ENCODE measurements at regions not wholly inside any gene's neighbourhood (a gene's known extent, or its start where the extent isn't known, plus 50 kb on each side); places are given as distances from the start of the nearest gene placed in this dataset.

DNA sequence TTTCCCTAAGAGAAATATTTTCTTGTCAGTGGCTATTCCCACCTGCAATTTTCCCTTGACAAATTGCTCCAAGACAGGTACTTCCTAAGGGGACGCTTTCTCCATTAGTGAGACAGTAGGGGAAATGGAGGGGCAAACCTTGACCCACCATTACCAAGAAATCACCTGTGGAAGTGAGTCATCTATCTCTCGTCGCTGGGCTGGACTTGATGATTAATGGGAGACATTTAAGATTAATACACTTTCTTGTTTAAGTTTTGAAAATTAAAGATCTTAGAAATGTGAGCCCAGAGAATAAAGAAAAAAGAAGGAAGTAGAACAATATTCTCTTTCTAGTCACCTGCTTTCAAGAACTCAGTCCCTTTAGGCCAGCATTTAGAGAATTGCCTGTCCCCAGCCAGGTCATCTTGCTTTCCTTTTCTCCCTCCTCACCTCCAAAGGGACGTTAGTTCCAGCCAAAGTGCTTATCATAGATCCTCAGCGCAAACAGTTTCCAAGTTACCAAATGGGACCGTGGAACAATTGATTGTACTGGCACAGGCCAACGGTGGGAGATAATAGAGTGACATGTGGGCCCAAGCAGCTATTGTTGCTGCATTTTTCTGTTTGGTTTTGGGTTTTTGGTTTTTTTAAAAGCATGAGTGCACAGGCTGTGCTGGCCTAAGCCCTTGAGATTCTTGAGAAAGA lies 284.4 kb downstream of the ENC1 start:
- no peak for DNase-seq (ENCODE audit: low read depth in 2 of 2, low spot score in 1 of 2)

DNA sequence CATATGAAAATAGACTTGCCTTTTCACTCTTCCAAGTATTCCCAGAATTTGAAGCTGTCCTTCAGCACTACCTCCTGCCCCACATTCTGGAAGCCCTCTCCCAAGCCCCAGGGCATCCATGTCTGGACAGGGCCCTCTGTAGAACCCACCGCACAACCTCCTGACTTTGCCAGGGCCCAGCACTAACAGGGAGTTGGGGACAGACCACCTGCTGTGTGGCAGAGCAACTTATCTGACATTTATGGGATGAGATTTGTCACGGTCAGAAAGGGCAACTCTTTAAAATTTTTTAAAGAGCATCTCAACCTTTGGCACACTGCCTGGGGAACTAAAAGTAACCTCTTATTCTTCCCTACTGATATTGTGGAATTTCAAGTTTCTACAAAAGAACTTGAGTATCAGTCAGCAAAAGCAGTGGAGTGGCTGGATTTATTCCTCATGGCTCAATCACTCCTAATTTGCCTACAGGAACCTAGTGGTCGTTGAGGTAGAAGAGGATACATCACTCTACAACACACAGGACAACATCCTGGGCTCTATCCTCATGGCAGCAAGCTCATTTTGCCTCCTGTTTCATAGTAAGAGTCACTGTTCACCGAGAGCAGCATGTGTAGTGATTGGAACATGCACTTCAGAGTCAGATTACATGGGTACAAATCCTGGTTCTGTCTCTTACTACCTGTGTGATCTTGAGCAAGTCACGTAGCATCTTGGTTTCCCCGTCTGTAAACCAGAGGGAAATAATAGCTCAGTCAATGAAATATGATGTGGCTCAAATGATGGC lies 285.3 kb downstream of the ENC1 start:
- no peak for DNase-seq (ENCODE audit: low read depth in 2 of 2, low spot score in 1 of 2)

- no peak for DNase-seq (ENCODE audit: low read depth in 2 of 2, low spot score in 1 of 2)
Measured at GRCh38 chr5:74352256-74352655, 288.3 kb downstream of the ENC1 start.

GRCh38 chr5:74342948-74343682 lies 297.4 kb downstream of the ENC1 start:
- no peak for DNase-seq (ENCODE audit: low read depth in 2 of 2, low spot score in 1 of 2)

- no peak for DNase-seq (ENCODE audit: low read depth in 2 of 2, low spot score in 1 of 2)
Measured at GRCh38 chr5:74342182-74342581, 298.3 kb downstream of the ENC1 start.

DNA sequence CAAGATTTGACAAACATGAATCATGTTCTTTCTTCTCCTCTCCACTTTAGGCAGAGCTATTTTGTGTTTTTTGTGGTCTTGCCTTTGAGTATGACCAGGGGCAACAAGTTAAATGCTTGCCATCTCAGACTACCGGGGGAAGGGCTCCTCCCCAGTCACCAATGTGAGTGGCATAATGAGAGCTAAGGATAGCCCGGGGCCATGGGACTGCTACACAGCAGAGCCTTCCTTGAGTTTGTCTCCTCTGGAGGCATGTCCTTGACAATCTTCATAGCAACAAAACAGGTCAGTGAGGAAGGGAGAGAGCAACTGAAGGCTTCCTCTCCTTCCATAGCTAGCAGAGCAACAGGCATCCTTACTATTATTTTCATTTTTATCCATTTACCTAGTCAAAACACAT lies 299.3 kb downstream of the ENC1 start:
- no peak for DNase-seq (ENCODE audit: low read depth in 2 of 2, low spot score in 1 of 2)

DNA sequence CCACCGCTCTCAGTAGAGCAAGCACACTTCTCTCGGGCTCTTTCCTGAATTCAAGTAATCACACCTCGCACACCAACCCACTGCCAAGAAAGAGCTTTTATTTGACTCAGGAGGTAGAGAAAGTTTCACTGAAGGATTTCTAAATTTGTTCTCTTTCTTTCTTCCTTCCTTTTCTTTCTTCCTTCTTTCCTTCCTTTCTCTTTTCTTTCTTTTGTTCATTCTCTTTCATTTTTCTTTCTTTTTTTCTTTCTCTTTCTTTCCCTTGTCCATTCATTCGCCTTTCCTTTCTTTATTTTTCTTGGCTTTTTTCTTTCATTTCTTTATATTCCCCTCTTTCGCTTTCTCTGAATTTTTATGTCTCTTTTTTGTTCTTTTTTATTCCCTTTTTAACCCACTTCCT lies 300.1 kb downstream of the ENC1 start:
- DNase-seq (ENCODE audit: low read depth in 2 of 2, low spot score in 1 of 2), result no peak

DNA sequence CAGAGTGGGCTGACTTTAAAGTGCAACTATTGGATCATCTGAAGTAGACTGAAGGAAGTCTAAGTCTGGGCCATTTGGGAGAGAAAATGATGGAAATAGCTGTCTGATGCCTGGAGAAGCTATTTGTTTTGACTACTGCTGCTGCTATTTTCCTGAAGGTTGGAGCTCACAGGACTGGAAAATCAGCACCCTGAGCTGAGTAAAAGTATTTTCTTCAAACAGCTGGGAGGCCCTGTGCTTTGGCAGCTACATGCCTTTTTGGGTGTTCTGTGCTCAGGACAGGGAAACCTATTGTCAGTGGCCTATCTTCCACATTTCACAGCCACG lies 302.6 kb downstream of the ENC1 start:
- no peak for DNase-seq (ENCODE audit: low read depth in 2 of 2, low spot score in 1 of 2)

DNA sequence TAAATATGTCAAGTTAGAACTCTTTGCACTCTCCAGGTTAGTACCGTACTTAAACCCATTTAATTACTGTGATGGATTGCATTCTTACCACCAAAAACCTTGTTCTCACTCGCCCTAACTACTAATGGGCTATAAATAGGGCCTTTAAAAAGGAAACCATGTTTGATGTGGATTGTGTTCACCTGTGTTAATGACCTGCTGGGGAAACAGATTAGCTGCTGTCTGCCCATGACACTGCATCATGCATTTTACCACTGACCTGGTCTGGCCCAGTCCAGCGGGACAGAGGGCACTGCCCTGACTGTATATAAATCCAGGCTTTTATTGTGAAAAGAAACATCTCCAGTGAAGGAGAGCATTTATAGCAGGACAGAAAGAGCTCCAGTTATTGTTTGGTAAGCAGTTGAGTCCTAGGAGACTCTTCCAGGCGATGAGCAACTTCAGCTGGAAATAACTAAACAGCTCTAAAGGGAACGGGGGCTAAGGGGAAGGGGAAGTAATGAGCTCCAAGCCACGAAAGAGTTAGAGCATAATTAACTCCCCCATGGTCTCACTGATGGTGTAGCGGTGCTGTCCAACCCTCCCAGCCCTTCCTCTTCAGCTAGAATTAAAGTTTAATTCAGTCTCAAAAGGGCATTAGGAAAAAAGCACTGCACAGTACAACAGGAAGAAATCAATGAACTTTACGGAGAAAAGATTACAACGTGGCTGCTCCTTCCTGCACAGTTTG lies 303.1 kb downstream of the ENC1 start:
- DNase-seq (ENCODE audit: low read depth in 2 of 2, low spot score in 1 of 2), result no peak

- DNase-seq (ENCODE audit: low read depth in 2 of 2, low spot score in 1 of 2), result no peak
Measured at GRCh38 chr5:74336297-74336696, 304.2 kb downstream of the ENC1 start.

DNA sequence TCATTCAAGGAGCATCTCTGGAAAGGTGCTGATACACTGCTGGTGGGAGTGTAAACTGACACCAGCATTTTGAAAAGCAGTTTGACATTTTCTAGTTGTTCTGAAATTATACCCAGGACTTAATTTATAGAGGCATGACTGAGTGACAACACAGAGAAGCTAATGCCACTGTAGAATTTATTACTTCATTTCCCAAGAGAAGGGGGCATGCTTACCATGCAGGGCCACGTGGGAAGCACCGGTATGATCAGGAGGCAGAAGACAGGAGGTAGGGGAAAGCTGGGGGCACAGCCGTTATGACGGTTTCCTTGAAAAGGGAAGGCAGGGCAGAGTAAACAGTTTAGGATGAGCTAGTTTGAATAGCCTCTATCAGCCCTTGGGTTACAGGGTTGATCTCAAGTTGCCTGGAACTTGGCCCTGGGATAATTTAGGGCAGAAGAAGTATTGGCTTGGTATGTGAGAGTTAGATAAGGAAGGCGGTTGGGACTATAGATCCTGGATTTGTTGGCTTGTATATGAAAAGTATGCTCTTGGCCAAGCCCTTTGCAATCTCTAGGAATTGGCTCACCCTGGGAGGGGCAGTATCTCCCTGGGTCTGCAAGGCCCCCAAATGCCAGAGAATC lies 305.7 kb downstream of the ENC1 start:
- no peak for DNase-seq (ENCODE audit: low read depth in 2 of 2, low spot score in 1 of 2)

GRCh38 chr5:74334062-74334761 lies 306.3 kb downstream of the ENC1 start:
- DNase-seq (ENCODE audit: low read depth in 2 of 2, low spot score in 1 of 2), result no peak

DNA sequence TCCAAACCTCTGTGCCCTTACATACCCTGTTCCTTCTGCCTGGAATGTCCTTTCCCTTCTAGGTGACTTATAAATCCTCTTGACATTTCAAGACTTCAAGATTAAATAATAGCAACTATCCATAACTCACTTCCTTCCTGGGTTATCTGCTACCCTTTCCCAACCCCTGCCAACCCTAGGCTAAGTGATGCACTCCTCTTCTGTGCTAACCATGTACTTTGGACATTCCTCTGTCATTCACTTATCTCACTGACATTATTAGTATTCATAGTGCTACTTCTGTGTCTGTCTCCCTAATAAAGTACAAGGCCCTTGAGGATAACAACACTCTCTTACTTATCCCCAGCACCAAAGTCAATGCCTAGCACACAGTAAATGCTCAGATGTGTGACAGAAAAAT lies 307.1 kb downstream of the ENC1 start:
- no peak for DNase-seq (ENCODE audit: low read depth in 2 of 2, low spot score in 1 of 2)

DNA sequence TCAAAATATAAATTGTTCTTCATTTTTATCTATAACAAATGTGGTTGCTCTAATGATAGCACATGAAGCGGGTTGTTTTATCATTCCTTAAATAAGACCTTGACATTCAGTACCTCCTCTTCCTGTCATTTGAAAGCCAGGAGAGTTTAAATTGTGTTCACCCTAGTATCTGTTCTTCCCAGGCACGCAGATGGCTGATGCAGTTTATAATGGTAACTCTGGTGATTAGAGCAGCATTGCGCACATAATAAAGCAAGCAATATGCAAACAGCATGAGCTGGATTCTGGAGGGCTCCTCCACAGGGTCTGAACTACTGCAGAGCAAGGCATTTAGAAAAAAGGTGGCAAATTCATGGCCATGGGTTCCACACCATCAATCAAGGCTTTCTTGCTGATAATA lies 307.8 kb downstream of the ENC1 start:
- DNase-seq (ENCODE audit: low read depth in 2 of 2, low spot score in 1 of 2), result no peak

GRCh38 chr5:74332006-74332405 lies 308.5 kb downstream of the ENC1 start:
- DNase-seq (ENCODE audit: low read depth in 2 of 2, low spot score in 1 of 2), result no peak

- no peak for DNase-seq (ENCODE audit: low read depth in 2 of 2, low spot score in 1 of 2)
Measured at GRCh38 chr5:74328221-74328630, 312.3 kb downstream of the ENC1 start.

DNA sequence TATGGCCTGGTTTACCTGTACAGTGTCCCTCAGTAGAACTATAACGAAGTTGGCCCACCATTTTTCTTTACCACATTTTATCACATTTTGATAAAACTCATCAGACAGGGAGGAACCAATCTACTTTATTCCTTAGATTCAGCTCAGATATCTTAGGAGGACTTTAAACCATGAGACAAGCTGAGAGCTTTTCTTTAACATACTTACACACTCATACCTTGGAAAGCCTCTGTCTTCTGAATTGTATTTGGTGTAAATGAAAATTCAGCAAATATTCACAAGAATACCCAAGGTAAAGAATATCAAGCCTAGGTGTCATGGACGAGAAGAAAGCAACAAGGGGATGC lies 313.2 kb downstream of the ENC1 start:
- DNase-seq (ENCODE audit: low read depth in 2 of 2, low spot score in 1 of 2), result no peak

DNA sequence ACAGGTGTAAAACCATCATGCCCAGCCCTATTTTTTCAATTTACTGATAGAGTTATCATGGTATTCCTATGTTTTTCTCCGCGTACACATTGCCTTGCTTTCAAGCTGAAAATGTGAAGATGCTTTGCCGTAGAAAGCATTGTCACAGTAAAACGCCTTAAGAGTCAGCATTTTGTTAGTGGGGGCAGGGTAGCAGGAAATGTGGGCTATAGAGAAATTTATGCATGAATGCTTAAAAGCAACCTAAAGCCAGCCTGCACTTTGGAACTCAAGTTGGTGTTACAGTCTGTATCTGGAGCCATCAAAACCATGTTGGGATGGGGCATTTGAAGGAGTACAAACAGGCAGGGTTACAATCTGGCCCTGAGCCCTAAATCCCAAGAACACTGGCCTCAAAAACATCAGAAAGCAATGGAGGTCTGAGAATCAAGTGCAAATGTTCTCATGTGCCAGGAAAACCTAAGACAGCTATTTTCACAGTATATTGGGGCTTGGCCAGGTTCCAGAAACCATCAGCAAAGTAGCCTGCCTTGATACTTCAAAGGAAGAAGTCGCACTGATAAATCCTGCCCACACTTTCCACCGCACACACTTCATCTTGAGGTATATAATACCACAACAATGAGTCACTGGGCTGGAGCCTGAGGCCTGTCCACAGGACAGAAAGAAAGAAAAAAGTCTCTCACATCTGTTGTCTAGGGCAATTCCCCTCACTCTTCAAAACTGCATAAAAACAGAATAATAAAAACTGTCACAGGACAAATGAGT lies 313.8 kb downstream of the ENC1 start:
- DNase-seq (ENCODE audit: low read depth in 2 of 2, low spot score in 1 of 2), result peak; percentile 6 to 35

- DNase-seq (ENCODE audit: low read depth in 2 of 2, low spot score in 1 of 2), result no peak
Measured at GRCh38 chr5:74325866-74326265, 314.7 kb downstream of the ENC1 start.

GRCh38 chr5:74324556-74324955 lies 316.0 kb downstream of the ENC1 start:
- no peak for DNase-seq (ENCODE audit: low read depth in 2 of 2, low spot score in 1 of 2)

Measured in stimulated activated CD8-positive, alpha-beta memory T cell treated with anti-CD3 and anti-CD28 coated beads, Interleukin-4, amount 100 ng/mL, for 4 hours (primary cell).